Loucy (cell line): ENCODE measurements at regions not wholly inside any gene's neighbourhood (a gene's known extent, or its start where the extent isn't known, plus 50 kb on each side); places are given as distances from the start of the nearest gene placed in this dataset.

ENCODE experiments used
- H2AFZ ChIP-seq: fragments of 200-600 bp; sonication (generic); 2 replicates; pipeline ENCODE4 v1.6.0; 2016; ENCODE audit warnings: antibody characterized with exemption, mild to moderate bottlenecking, low read length, moderate library complexity
- H3F3A ChIP-seq: fragments of 200-600 bp; 2 replicates; pipeline ENCODE4 v1.6.0; 2016; ENCODE audit warnings: antibody characterized with exemption, low read depth, mild to moderate bottlenecking
- H3K27me3 ChIP-seq: fragments of 200-600 bp; sonication (generic); 2 replicates; pipeline ENCODE4 v1.6.1; 2014; ENCODE audit warnings: low read length, mild to moderate bottlenecking; ENCODE audit not compliant: insufficient read depth, poor library complexity, severe bottlenecking
- H3K36me3 ChIP-seq: fragments of 200-600 bp; sonication (generic); 2 replicates; pipeline ENCODE4 v1.6.1; 2016; ENCODE audit warnings: low read length; ENCODE audit not compliant: insufficient read depth
- H3K4me1 ChIP-seq: fragments of 200-600 bp; sonication (generic); 2 replicates; pipeline ENCODE4 v1.5.1; 2014; ENCODE audit warnings: low read length, mild to moderate bottlenecking; ENCODE audit not compliant: insufficient read depth, poor library complexity, severe bottlenecking
- H3K4me2 ChIP-seq: fragments of 200-600 bp; sonication (generic); 2 replicates; pipeline ENCODE4 v1.6.0; 2014; ENCODE audit warnings: antibody characterized with exemption, low read length, low read depth, mild to moderate bottlenecking; ENCODE audit not compliant: poor library complexity, severe bottlenecking
- H3K4me3 ChIP-seq: fragments of 200-600 bp; sonication (generic); 2 replicates; pipeline ENCODE4 v1.5.1; 2014; ENCODE audit warnings: low read length, mild to moderate bottlenecking, mixed read lengths; ENCODE audit not compliant: poor library complexity, severe bottlenecking
- H3K79me2 ChIP-seq: fragments of 200-600 bp; sonication (generic); 2 replicates; pipeline ENCODE4 v1.6.1; 2014; ENCODE audit warnings: low read length; ENCODE audit not compliant: insufficient read depth
- H3K9ac ChIP-seq: fragments of 200-600 bp; sonication (generic); 2 replicates; pipeline ENCODE4 v1.6.0; 2014; ENCODE audit warnings: mild to moderate bottlenecking, low read depth, low read length, moderate library complexity; ENCODE audit not compliant: poor library complexity, severe bottlenecking
- H3K9me2 ChIP-seq: fragments of 200-600 bp; sonication (generic); replicated peaks from 2 replicates; pipeline ENCODE4 v1.6.1; 2016; ENCODE audit warnings: low read depth, low read length, mixed read lengths
- H3K9me3 ChIP-seq: fragments of 200-600 bp; sonication (generic); 2 replicates; pipeline ENCODE4 v1.6.1; 2014; ENCODE audit warnings: mild to moderate bottlenecking, antibody characterized with exemption, low read length, low read depth; ENCODE audit not compliant: insufficient read depth
- H4K20me1 ChIP-seq: fragments of 200-600 bp; sonication (generic); 2 replicates; pipeline ENCODE4 v1.6.0; 2014; ENCODE audit warnings: antibody characterized with exemption, low read length, mild to moderate bottlenecking; ENCODE audit not compliant: insufficient read depth, poor library complexity, severe bottlenecking
- CTCF ChIP-seq: fragments of 200-600 bp; sonication (generic); conservative IDR thresholded peaks from 2 replicates; pipeline ENCODE4 v1.5.1; 2014; ENCODE audit warnings: mild to moderate bottlenecking, antibody characterized with exemption, low read length
- EZH2phosphoT487 ChIP-seq: fragments of 200-600 bp; IDR thresholded peaks from 2 replicates; pipeline ENCODE4 v1.6.1; 2018; ENCODE audit warnings: antibody characterized with exemption, mild to moderate bottlenecking, moderate library complexity, borderline replicate concordance

- no peaks in the 10 kb centered on the region for H3K79me2 ChIP-seq
- H3K9me2 ChIP-seq, result 0 out of 2 replicates have a peak, but pooled peaks cover 3% of the 10 kb centered on the region
- H3K9me3 ChIP-seq, result no peaks in the 10 kb centered on the region
- H3K4me2 ChIP-seq, result no peak overlapping the region
- no peak overlapping the region for H3K4me3 ChIP-seq
- H3F3A ChIP-seq, result no peaks in the 10 kb centered on the region
- no peaks in the 10 kb centered on the region for H3K27me3 ChIP-seq
- H4K20me1 ChIP-seq, result no peaks in the 10 kb centered on the region
- H3K9ac ChIP-seq, result no peak overlapping the region
- H3K36me3 ChIP-seq, result no peaks in the 10 kb centered on the region
- no peak for TF ChIP-seq EZH2phosphoT487
- TF ChIP-seq CTCF, result no peak
- no peak overlapping the region for H2AFZ ChIP-seq
- H3K4me1 ChIP-seq, result no peaks in the 10 kb centered on the region
Measured at GRCh38 chr13:60973529-60973928, 442.1 kb downstream of the PCDH20 start.

GRCh38 chr13:60970736-60971135, 444.9 kb downstream of the PCDH20 start:
- H3K9ac ChIP-seq, result no peak overlapping the region
- no peak overlapping the region for H3K4me2 ChIP-seq
- no peak for TF ChIP-seq CTCF
- no peak for TF ChIP-seq EZH2phosphoT487
- H3K36me3 ChIP-seq, result no peaks in the 10 kb centered on the region
- 0 out of 2 replicates have a peak, but pooled peaks cover 3% of the 10 kb centered on the region for H3K9me2 ChIP-seq
- no peaks in the 10 kb centered on the region for H3K79me2 ChIP-seq
- H3K4me1 ChIP-seq, result no peaks in the 10 kb centered on the region
- H3K4me3 ChIP-seq, result no peak overlapping the region
- no peaks in the 10 kb centered on the region for H3K9me3 ChIP-seq
- no peaks in the 10 kb centered on the region for H3F3A ChIP-seq
- no peaks in the 10 kb centered on the region for H3K27me3 ChIP-seq
- H4K20me1 ChIP-seq, result no peaks in the 10 kb centered on the region
- H2AFZ ChIP-seq, result no peak overlapping the region

- H4K20me1 ChIP-seq, result no peaks in the 10 kb centered on the region
- H3K4me2 ChIP-seq, result no peak overlapping the region
- no peaks in the 10 kb centered on the region for H3K27me3 ChIP-seq
- no peaks in the 10 kb centered on the region for H3K79me2 ChIP-seq
- no peaks in the 10 kb centered on the region for H3K36me3 ChIP-seq
- no peaks in the 10 kb centered on the region for H3K4me1 ChIP-seq
- H3K4me3 ChIP-seq, result no peak overlapping the region
- TF ChIP-seq EZH2phosphoT487 (no peak), CTCF (no peak)
- no peak overlapping the region for H2AFZ ChIP-seq
- H3K9me2 ChIP-seq, result 0 out of 2 replicates have a peak, but pooled peaks cover 3% of the 10 kb centered on the region
- H3K9ac ChIP-seq, result no peak overlapping the region
- H3K9me3 ChIP-seq, result no peaks in the 10 kb centered on the region
- no peaks in the 10 kb centered on the region for H3F3A ChIP-seq
Measured at GRCh38 chr13:60969656-60970055, 446.0 kb downstream of the PCDH20 start.
